GM12865 (cell line): ENCODE measurements at regions not wholly inside any gene's neighbourhood (a gene's known extent, or its start where the extent isn't known, plus 50 kb on each side); places are given as distances from the start of the nearest gene placed in this dataset.

Experiments
- DNase-seq: peaks from one replicate; pipeline ENCODE4 v3.0.0; 2010; ENCODE audit warnings: low read depth
- H3K4me3 ChIP-seq: 2 replicates; pipeline ENCODE4 v1.5.1; 2011; ENCODE audit warnings: mild to moderate bottlenecking, low read depth, low read length, control low read depth
- CTCF ChIP-seq: IDR thresholded peaks from 2 replicates; pipeline ENCODE4 v1.5.1; 2011; ENCODE audit warnings: low read length, control low read depth, low read depth, inconsistent platforms; ENCODE audit not compliant: insufficient read depth; ENCODE audit errors: missing control alignments

- no peak for TF ChIP-seq CTCF
- no peak overlapping the region for H3K4me3 ChIP-seq
- no peak for DNase-seq
These were observed 125.0 kb downstream of the ASB7 start for GRCh38 chr15:100727291-100727851.

- DNase-seq, result no peak
- H3K4me3 ChIP-seq, result no peak overlapping the region
- TF ChIP-seq CTCF, result no peak
These were observed 126.2 kb downstream of the ASB7 start for GRCh38 chr15:100728371-100729201.

- no peak for DNase-seq
- no peak for TF ChIP-seq CTCF
- no peak overlapping the region for H3K4me3 ChIP-seq
These were observed 127.1 kb downstream of the ASB7 start for GRCh38 chr15:100729461-100729860.

- H3K4me3 ChIP-seq, result no peak overlapping the region
- TF ChIP-seq CTCF, result no peak
- no peak for DNase-seq
These were observed 127.7 kb downstream of the ASB7 start for GRCh38 chr15:100730129-100730528.

- no peak overlapping the region for H3K4me3 ChIP-seq
- no peak for TF ChIP-seq CTCF
- DNase-seq, result no peak
These were observed 128.4 kb downstream of the ASB7 start for GRCh38 chr15:100730655-100731266.

GRCh38 chr15:100731267-100732152 lies 129.1 kb downstream of the ASB7 start:
- no peak overlapping the region for H3K4me3 ChIP-seq
- no peak for TF ChIP-seq CTCF
- no peak for DNase-seq
